ENCODE measurements at regions not wholly inside any gene's neighbourhood (a gene's known extent, or its start where the extent isn't known, plus 50 kb on each side); places are given as distances from the start of the nearest gene placed in this dataset.

- no peak for DNase-seq
Measured at GRCh38 chr5:124292322-124292855, 454.1 kb downstream of the ZNF608 start.

GRCh38 chr5:124289641-124290311 lies 456.7 kb downstream of the ZNF608 start:
- DNase-seq = no peak

GRCh38 chr5:124289130-124289529 lies 457.3 kb downstream of the ZNF608 start:
- no peak for DNase-seq

- no peak for DNase-seq
Measured at GRCh38 chr5:124287813-124288212, 458.6 kb downstream of the ZNF608 start.

GRCh38 chr5:124285733-124286132 lies 460.7 kb downstream of the ZNF608 start:
- no peak for DNase-seq

GRCh38 chr5:124285071-124285470 lies 461.4 kb downstream of the ZNF608 start:
- no peak for DNase-seq

GRCh38 chr5:124283031-124283430 lies 463.4 kb downstream of the ZNF608 start:
- DNase-seq = no peak

GRCh38 chr5:124280079-124280478 lies 466.4 kb downstream of the ZNF608 start:
- no peak for DNase-seq

GRCh38 chr5:124279146-124279876 lies 467.1 kb downstream of the ZNF608 start:
- DNase-seq = no peak

GRCh38 chr5:124278636-124279035 lies 467.8 kb downstream of the ZNF608 start:
- no peak for DNase-seq

- no peak for DNase-seq
Measured at GRCh38 chr5:124277767-124278545, 468.5 kb downstream of the ZNF608 start.

- DNase-seq = no peak
Measured at GRCh38 chr5:124276166-124276565, 470.3 kb downstream of the ZNF608 start.

GRCh38 chr5:124274949-124275348 lies 471.5 kb downstream of the ZNF608 start:
- DNase-seq = no peak

GRCh38 chr5:124264499-124264898 lies 481.9 kb downstream of the ZNF608 start:
- DNase-seq = no peak

- no peak for DNase-seq
Measured at GRCh38 chr5:124263680-124264491, 482.6 kb downstream of the ZNF608 start.

GRCh38 chr5:124262991-124263571 lies 483.4 kb downstream of the ZNF608 start:
- DNase-seq = no peak

- DNase-seq = no peak
Measured at GRCh38 chr5:124262470-124262869, 484.0 kb downstream of the ZNF608 start.

- no peak for DNase-seq
Measured at GRCh38 chr5:124261848-124262247, 484.6 kb downstream of the ZNF608 start.

GRCh38 chr5:124260921-124261515 lies 485.4 kb downstream of the ZNF608 start:
- no peak for DNase-seq

GRCh38 chr5:124259017-124259416 lies 487.4 kb downstream of the ZNF608 start:
- DNase-seq = no peak

GRCh38 chr5:124257048-124257447 lies 489.4 kb downstream of the ZNF608 start:
- DNase-seq = no peak
